ENCODE measurements at regions not wholly inside any gene's neighbourhood (a gene's known extent, or its start where the extent isn't known, plus 50 kb on each side); places are given as distances from the start of the nearest gene placed in this dataset.
"Not testable (repeated sequence)": the region's sequence is repeated elsewhere in the genome, so short reads cannot be mapped to it uniquely, and the experiment has no call there.

GRCh38 chr6:81263531-81264168 lies 488.8 kb downstream of the TENT5A start (continued):
- no peak for TF ChIP-seq STAT6 (CRISPR knock-in tag; conservative IDR thresholded peaks at IDR 0.05; ENCODE audit: low read depth)

GRCh38 chr6:81262656-81263055 lies 489.8 kb downstream of the TENT5A start:
- Mint-ChIP-seq H3K4me3 (no peak overlapping the region), H3K36me3 (no peaks in the 10 kb centered on the region), H3K4me1 (no peaks in the 10 kb centered on the region), H3K9me3 (peaks cover 9% of the 10 kb centered on the region; the same call in 1 of the 2 replicates), H3K27me3 (ENCODE audit: low read depth) (no peaks in the 10 kb centered on the region; the same call in 1 of the 2 replicates), H3K27ac (no peak overlapping the region)
- no peak for DNase-seq (ENCODE audit: low spot score)
- TF ChIP-seq FOXP4 (CRISPR knock-in tag; IDR thresholded peaks at IDR 0.05) (no peak), ATF6 (CRISPR knock-in tag; IDR thresholded peaks at IDR 0.05) (no peak), TP53 (CRISPR knock-in tag; IDR thresholded peaks at IDR 0.05) (no peak), MLX (CRISPR knock-in tag; IDR thresholded peaks at IDR 0.05) (no peak), ZSCAN18 (CRISPR knock-in tag; IDR thresholded peaks at IDR 0.05) (no peak), E2F4 (CRISPR knock-in tag; IDR thresholded peaks at IDR 0.05; ENCODE audit: borderline replicate concordance, low read depth) (no peak), ZNF317 (CRISPR knock-in tag; IDR thresholded peaks at IDR 0.05; ENCODE audit: borderline replicate concordance, low read depth) (no peak), CDX4 (CRISPR knock-in tag; IDR thresholded peaks at IDR 0.05; ENCODE audit: borderline replicate concordance) (no peak), MXD4 (CRISPR knock-in tag; IDR thresholded peaks at IDR 0.05; ENCODE audit: borderline replicate concordance) (no peak), TEAD4 (CRISPR knock-in tag; IDR thresholded peaks at IDR 0.05) (no peak), ZBTB43 (CRISPR knock-in tag; IDR thresholded peaks at IDR 0.05) (no peak), E2F1 (CRISPR knock-in tag; IDR thresholded peaks at IDR 0.05) (no peak)
- CTCF ChIA-PET = no interaction called here
- POLR2A ChIA-PET = no interaction called here
- ATAC-seq = no peak

- H3K36me3 Mint-ChIP-seq; H3K27me3 Mint-ChIP-seq (ENCODE audit: low read depth); POLR2A ChIA-PET; H3K27ac Mint-ChIP-seq; H3K4me1 Mint-ChIP-seq; H3K4me3 Mint-ChIP-seq; DNase-seq (ENCODE audit: low spot score); ATAC-seq; CTCF ChIA-PET: not testable (repeated sequence)
- peaks cover 34% of the 10 kb centered on the region for H3K9me3 Mint-ChIP-seq
Observed at GRCh38 chr6:81256223-81256622, 496.3 kb downstream of the TENT5A start.

All from WTC11 (cell line).